ENCODE measurements at regions not wholly inside any gene's neighbourhood (a gene's known extent, or its start where the extent isn't known, plus 50 kb on each side); places are given as distances from the start of the nearest gene placed in this dataset.

DNA sequence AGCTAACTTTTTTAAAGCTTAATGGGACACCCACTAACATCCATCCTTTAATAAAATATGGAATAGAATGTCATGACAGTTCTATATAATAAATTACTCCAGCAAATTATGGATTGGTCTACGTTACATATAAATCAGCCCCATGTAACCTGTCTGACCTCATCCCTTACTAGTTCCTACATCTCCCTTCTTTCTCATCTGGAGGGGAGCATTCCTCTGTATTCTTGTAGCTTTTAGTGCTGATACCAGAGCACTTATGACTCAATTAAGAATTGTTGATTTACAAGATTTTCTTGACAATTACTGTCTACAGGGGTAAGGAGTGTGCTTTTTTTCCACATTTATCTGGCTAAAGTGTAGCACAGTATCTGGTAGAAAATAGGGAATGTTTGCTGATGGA, 523.7 kb downstream of the FAM181B start:
- TF ChIP-seq RARB (CRISPR knock-in tag; IDR thresholded peaks at IDR 0.05) (no peak), TCF4 (CRISPR knock-in tag; IDR thresholded peaks at IDR 0.05; ENCODE audit: borderline replicate concordance) (no peak), TOX (CRISPR knock-in tag; IDR thresholded peaks at IDR 0.05; ENCODE audit: borderline replicate concordance) (no peak), ZFP3 (CRISPR knock-in tag; IDR thresholded peaks at IDR 0.05) (no peak), ZNF70 (CRISPR knock-in tag; IDR thresholded peaks at IDR 0.05) (no peak), ARNTL (CRISPR knock-in tag; IDR thresholded peaks at IDR 0.05; ENCODE audit: borderline replicate concordance, low read depth) (no peak), ZNF565 (CRISPR knock-in tag; conservative IDR thresholded peaks at IDR 0.05; ENCODE audit: low read depth) (no peak), SNAI2 (CRISPR knock-in tag; IDR thresholded peaks at IDR 0.05) (no peak), ZFP30 (CRISPR knock-in tag; IDR thresholded peaks at IDR 0.05) (no peak), ZC3H10 (CRISPR knock-in tag; IDR thresholded peaks at IDR 0.05) (no peak)
- TF ChIP-seq, protein P1, sequence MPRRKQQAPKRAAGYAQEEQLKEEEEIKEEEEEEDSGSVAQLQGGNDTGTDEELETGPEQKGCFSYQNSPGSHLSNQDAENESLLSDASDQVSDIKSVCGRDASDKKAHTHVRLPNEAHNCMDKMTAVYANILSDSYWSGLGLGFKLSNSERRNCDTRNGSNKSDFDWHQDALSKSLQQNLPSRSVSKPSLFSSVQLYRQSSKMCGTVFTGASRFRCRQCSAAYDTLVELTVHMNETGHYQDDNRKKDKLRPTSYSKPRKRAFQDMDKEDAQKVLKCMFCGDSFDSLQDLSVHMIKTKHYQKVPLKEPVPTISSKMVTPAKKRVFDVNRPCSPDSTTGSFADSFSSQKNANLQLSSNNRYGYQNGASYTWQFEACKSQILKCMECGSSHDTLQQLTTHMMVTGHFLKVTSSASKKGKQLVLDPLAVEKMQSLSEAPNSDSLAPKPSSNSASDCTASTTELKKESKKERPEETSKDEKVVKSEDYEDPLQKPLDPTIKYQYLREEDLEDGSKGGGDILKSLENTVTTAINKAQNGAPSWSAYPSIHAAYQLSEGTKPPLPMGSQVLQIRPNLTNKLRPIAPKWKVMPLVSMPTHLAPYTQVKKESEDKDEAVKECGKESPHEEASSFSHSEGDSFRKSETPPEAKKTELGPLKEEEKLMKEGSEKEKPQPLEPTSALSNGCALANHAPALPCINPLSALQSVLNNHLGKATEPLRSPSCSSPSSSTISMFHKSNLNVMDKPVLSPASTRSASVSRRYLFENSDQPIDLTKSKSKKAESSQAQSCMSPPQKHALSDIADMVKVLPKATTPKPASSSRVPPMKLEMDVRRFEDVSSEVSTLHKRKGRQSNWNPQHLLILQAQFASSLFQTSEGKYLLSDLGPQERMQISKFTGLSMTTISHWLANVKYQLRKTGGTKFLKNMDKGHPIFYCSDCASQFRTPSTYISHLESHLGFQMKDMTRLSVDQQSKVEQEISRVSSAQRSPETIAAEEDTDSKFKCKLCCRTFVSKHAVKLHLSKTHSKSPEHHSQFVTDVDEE (CRISPR knock-in tag; IDR thresholded peaks at IDR 0.05), result no peak
- TF ChIP-seq, protein P2, sequence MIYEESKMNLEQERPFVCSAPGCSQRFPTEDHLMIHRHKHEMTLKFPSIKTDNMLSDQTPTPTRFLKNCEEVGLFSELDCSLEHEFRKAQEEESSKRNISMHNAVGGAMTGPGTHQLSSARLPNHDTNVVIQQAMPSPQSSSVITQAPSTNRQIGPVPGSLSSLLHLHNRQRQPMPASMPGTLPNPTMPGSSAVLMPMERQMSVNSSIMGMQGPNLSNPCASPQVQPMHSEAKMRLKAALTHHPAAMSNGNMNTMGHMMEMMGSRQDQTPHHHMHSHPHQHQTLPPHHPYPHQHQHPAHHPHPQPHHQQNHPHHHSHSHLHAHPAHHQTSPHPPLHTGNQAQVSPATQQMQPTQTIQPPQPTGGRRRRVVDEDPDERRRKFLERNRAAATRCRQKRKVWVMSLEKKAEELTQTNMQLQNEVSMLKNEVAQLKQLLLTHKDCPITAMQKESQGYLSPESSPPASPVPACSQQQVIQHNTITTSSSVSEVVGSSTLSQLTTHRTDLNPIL (CRISPR knock-in tag; IDR thresholded peaks at IDR 0.05; ENCODE audit: low read depth), result no peak
- TF ChIP-seq, protein P3, sequence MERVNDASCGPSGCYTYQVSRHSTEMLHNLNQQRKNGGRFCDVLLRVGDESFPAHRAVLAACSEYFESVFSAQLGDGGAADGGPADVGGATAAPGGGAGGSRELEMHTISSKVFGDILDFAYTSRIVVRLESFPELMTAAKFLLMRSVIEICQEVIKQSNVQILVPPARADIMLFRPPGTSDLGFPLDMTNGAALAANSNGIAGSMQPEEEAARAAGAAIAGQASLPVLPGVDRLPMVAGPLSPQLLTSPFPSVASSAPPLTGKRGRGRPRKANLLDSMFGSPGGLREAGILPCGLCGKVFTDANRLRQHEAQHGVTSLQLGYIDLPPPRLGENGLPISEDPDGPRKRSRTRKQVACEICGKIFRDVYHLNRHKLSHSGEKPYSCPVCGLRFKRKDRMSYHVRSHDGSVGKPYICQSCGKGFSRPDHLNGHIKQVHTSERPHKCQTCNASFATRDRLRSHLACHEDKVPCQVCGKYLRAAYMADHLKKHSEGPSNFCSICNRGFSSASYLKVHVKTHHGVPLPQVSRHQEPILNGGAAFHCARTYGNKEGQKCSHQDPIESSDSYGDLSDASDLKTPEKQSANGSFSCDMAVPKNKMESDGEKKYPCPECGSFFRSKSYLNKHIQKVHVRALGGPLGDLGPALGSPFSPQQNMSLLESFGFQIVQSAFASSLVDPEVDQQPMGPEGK (CRISPR knock-in tag; IDR thresholded peaks at IDR 0.05; ENCODE audit: borderline replicate concordance), result no peak

Measured in SK-N-SH treated with all-trans-retinoic acid at 6 μM for 48 hours (cell line).